ENCODE measurements at regions not wholly inside any gene's neighbourhood (a gene's known extent, or its start where the extent isn't known, plus 50 kb on each side); places are given as distances from the start of the nearest gene placed in this dataset.
"Not testable (repeated sequence)": the region's sequence is repeated elsewhere in the genome, so short reads cannot be mapped to it uniquely, and the experiment has no call there.

DNA sequence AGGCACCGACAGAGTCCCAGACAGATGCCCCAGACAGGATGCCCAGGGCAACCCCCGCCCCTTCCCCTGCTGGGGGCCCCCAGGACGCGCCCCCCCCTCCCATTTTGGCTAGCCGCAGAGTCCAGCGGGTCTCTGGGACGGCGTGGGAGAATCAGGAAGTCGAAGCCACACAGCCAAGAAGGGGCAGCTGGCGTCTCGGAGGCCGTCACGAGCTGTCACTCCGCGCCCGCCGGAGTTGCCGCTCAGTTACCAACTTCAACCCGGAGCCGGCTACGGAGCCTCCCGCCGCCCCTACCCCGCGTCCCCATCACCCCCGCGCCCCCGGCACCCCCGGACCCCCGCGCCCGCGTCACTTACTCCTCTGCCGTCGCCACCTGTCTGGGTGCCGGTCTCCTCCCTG is 119.8 kb downstream of the OTOP1 start:
- H3K9me3 Mint-ChIP-seq; H3K36me3 Mint-ChIP-seq; ATAC-seq (ENCODE audit: low read depth in 2 of 2); DNase-seq; H3K4me1 Mint-ChIP-seq; H3K27ac Mint-ChIP-seq: not testable (repeated sequence)
- peak overlapping the region in 6 of 8 donors; percentile 53 to 76 (median 66) for H3K4me3 Mint-ChIP-seq
- H3K27me3 Mint-ChIP-seq: peaks cover 26 to 66% (median 32%) of the 10 kb centered on the region in 3 donors

DNA sequence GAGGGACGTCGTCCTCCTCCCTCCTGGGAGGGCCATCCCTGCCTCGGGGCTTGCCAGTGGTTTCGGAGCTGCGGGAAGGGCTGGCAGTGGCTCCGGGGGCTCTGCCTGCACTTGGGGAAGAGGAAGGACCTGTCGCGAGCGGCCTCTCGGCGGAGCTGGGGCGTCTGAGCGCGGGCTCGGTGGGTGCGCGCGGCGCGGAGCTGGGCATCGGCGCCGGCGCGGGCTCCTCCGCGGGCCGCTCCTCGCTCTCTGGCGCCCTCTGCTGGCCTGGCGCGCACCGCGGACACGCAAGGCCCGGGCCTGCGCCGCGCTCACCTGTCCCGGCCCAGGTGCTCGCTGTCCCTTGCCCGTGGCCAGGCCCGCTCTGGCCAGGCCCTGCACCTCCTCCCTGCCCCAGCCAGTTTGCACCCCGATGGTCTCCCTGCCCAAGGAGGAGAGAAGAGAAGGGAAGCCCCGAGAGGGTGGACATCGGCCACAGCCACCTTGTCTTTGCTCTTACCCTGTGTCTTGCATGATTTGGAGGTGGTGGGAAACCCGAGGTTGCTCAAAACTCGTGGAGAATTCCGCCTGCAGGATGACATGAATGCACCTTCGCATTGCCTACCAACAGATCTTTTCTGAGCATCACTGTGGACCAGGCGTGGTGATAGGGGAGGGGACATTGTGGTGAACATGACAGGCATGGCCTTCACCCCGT is 119.2 kb downstream of the OTOP1 start:
- DNase-seq (peak; percentile 60), ATAC-seq (ENCODE audit: low read depth in 2 of 2) (peak; percentile 52 to 73)
- H3K36me3 Mint-ChIP-seq, H3K4me1 Mint-ChIP-seq, H3K9me3 Mint-ChIP-seq: not testable (repeated sequence)
- Mint-ChIP-seq H3K27me3 (peaks cover 27 to 65% (median 36%) of the 10 kb centered on the region in 3 donors), H3K4me3 (peak overlapping the region; percentile 59 to 90 (median 78)), H3K27ac (peak overlapping the region in 1 of 6 donors; percentile 81)

DNA sequence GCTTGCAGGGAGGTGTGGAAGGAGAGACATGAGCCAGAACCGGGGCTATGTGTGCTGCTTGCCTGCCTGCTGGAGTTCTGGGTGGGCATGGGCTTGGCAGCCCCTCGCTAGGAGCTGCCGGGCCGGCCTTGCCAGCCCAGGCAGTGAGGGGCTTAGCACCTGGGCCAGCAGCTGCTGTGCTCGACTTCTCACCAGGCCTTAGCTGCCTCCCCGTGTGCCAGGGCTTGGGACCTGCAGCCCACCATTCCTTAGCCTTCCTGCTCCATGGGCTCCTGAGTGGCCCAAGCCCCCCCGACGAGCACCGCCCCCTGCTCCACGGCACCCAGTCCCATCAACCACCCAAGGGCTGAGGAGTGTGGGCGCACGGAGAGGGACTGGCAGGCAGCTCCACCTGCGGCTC is 111.3 kb downstream of the OTOP1 start:
- ATAC-seq (ENCODE audit: low read depth in 2 of 2); H3K4me3 Mint-ChIP-seq; H3K36me3 Mint-ChIP-seq; H3K27ac Mint-ChIP-seq; DNase-seq; H3K4me1 Mint-ChIP-seq: not testable (repeated sequence)
- peaks cover 0 to 11% (median 4%) of the 10 kb centered on the region in 7 donors for H3K9me3 Mint-ChIP-seq
- peaks cover 19 to 43% (median 32%) of the 10 kb centered on the region in 3 donors for H3K27me3 Mint-ChIP-seq

DNA sequence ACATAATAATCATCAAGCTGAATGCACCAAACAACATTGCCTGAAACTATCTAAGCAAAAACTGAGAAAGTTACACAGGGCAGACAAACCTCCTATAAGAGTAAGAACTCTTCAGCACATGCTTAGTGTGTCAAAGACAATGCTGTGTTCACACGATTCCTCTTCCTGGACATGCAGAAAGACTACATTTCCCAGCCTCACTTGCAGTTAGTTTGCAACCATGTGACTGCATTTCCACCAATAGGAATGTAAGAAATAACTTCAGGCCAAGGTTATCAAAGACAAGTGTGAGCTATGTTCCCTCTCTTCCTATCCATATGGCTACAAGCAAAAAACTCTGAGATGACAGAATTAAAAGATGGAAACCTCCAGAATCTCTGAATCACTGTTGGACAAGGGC is 109.8 kb downstream of the OTOP1 start:
- Mint-ChIP-seq H3K9me3 (peaks cover 0 to 11% (median 4%) of the 10 kb centered on the region in 7 donors), H3K27me3 (peaks cover 11 to 35% (median 25%) of the 10 kb centered on the region in 3 donors)
- peak; percentile 19 for DNase-seq
- H3K27ac Mint-ChIP-seq; ATAC-seq (ENCODE audit: low read depth in 2 of 2); H3K4me1 Mint-ChIP-seq; H3K4me3 Mint-ChIP-seq; H3K36me3 Mint-ChIP-seq: not testable (repeated sequence)

DNA sequence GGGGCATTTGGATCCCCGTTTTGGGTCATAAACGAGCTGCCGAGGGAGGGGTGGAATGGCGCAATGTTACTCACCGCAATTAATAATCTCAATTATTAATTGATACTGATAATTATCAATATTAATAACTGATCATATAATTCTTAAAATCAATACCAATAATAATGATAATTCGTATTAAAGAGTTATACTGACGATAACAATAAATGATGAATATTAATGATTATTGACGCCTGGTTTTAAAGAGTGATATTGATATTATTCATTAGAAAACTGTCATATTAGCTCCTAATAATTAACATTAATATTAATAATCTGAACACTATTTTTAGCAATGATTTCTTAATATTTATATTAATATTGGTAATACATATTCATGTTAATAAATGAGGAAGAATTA is 92.4 kb downstream of the OTOP1 start:
- H3K4me1 Mint-ChIP-seq; DNase-seq; H3K9me3 Mint-ChIP-seq; H3K27ac Mint-ChIP-seq; ATAC-seq (ENCODE audit: low read depth in 2 of 2); H3K36me3 Mint-ChIP-seq; H3K4me3 Mint-ChIP-seq: not testable (repeated sequence)
- H3K27me3 Mint-ChIP-seq: peaks cover 0 to 44% (median 3%) of the 10 kb centered on the region in 3 donors

DNA sequence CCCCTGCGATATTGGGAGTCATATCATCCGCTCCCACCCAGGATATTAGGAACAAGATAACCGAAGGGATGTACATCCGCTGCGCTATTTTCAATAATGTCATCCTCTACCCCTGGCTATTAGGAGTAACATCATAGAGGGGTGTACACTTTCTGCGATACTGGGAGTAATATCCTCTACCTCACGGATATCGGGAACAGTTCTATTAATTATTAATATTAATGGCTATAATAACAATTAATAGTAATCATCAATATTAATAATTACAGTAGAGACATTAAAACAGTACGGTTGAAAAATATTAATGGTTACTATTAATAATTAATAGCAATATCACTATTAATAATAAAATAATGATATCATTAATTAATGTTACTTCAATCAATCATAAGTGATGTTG is 90.1 kb downstream of the OTOP1 start:
- peaks cover 0 to 34% (median 3%) of the 10 kb centered on the region in 3 donors for H3K27me3 Mint-ChIP-seq
- ATAC-seq (ENCODE audit: low read depth in 2 of 2); H3K36me3 Mint-ChIP-seq; H3K9me3 Mint-ChIP-seq; H3K27ac Mint-ChIP-seq; H3K4me3 Mint-ChIP-seq; H3K4me1 Mint-ChIP-seq; DNase-seq: not testable (repeated sequence)
